Endothelial cell of umbilical vein (primary cell): ENCODE measurements at regions not wholly inside any gene's neighbourhood (a gene's known extent, or its start where the extent isn't known, plus 50 kb on each side); places are given as distances from the start of the nearest gene placed in this dataset.

Source experiments
- BruUV-seq: library from RNA; stranded (reverse); fragments of 400-500 nt; replicated peaks from 2 replicates; lab custom pipeline; 2021; lab: Mats Ljungman, UMichigan
- CTCF ChIA-PET: fragments of 300-600, 350-600 bp; sonication (Branson Sonifier 250); formaldehyde crosslinking; loops from one replicate; lab custom pipeline; 2021; ENCODE audit warnings: antibody characterized with exemption, inconsistent platforms; lab: Charles Lee
- POLR2A ChIA-PET: fragments of 300-600, 350-600 bp; sonication (Branson Sonifier 250); formaldehyde crosslinking; loops from one replicate; lab custom pipeline; 2021; ENCODE audit warnings: antibody characterized with exemption, inconsistent platforms; lab: Charles Lee
- DNase-seq: peaks from one replicate; pipeline ENCODE4 v3.0.0-alpha.2; 2011; ENCODE audit warnings: low read depth, low spot score
- FAIRE-seq: peaks from 2 replicates; lab custom pipeline; 2011; peaks lifted over from hg19 to GRCh38; lab: Jason Lieb, UNC
- H2AFZ ChIP-seq: 2 replicates; pipeline ENCODE4 v1.6.0; 2012; ENCODE audit warnings: low read depth, low read length, control low read depth, inconsistent platforms
- H3K27ac ChIP-seq: 2 replicates; pipeline ENCODE4 v1.5.1; 2011; ENCODE audit warnings: low read depth, mild to moderate bottlenecking, control low read depth, low read length, moderate library complexity; ENCODE audit not compliant: insufficient read depth
- H3K27me3 ChIP-seq, 2 experiments: 2 replicates each; pipeline versions ENCODE4 v1.6.0 to v1.6.1; 2011; ENCODE audit warnings: low read length in 2 of 2, mixed read lengths in 1 of 2; ENCODE audit not compliant: control insufficient read depth in 2 of 2, insufficient read depth in 2 of 2
- H3K36me3 ChIP-seq, 2 experiments: 2 replicates in 1 of 2; 3 replicates in 1 of 2; pipeline ENCODE4 v1.5.1; 2011; ENCODE audit warnings: low read length in 2 of 2, mild to moderate bottlenecking in 1 of 2, moderate library complexity in 1 of 2; ENCODE audit not compliant: control insufficient read depth in 2 of 2, insufficient read depth in 2 of 2; ENCODE audit errors: extremely low read depth in 1 of 2
- H3K4me1 ChIP-seq: 3 replicates; pipeline ENCODE4 v1.5.1; 2011; ENCODE audit warnings: mild to moderate bottlenecking, low read length; ENCODE audit not compliant: control insufficient read depth, insufficient read depth; ENCODE audit errors: extremely low read depth
- H3K4me2 ChIP-seq: 2 replicates; pipeline ENCODE4 v1.6.1; 2011; ENCODE audit warnings: low read length, control low read depth, mixed read lengths; ENCODE audit not compliant: insufficient read depth
- H3K4me3 ChIP-seq, 3 experiments: fragments of 200-600 bp in 1 of 3; sonication (generic), shearing (Covaris generic) in 1 of 3; replicated peaks in 1 of 3; 2 replicates each; pipeline ENCODE4 v1.5.1; 2011 to 2016; ENCODE audit warnings: control low read depth in 3 of 3, low read length in 3 of 3, mild to moderate bottlenecking in 2 of 3, inconsistent platforms in 1 of 3, low read depth in 1 of 3, moderate library complexity in 1 of 3; ENCODE audit not compliant: insufficient read depth in 1 of 3
- H3K79me2 ChIP-seq: 2 replicates; pipeline ENCODE4 v1.6.0; 2012; ENCODE audit warnings: low read length, inconsistent platforms; ENCODE audit not compliant: control insufficient read depth, insufficient read depth
- H3K9ac ChIP-seq: replicated peaks from 2 replicates; pipeline ENCODE3; 2011; ENCODE audit warnings: low read length, control low read depth; ENCODE audit not compliant: insufficient read depth; ENCODE audit errors: extremely low read depth
- H3K9me1 ChIP-seq: replicated peaks from 3 replicates; pipeline ENCODE4 v1.6.0; 2011; ENCODE audit warnings: mild to moderate bottlenecking, low read length; ENCODE audit not compliant: control insufficient read depth, insufficient read depth; ENCODE audit errors: extremely low read depth
- H3K9me3 ChIP-seq: replicated peaks from 2 replicates; pipeline ENCODE4 v1.5.1; 2012; ENCODE audit warnings: low read length, inconsistent platforms; ENCODE audit not compliant: control insufficient read depth, insufficient read depth
- H4K20me1 ChIP-seq: replicated peaks from 2 replicates; pipeline ENCODE3; 2011; ENCODE audit warnings: mild to moderate bottlenecking, low read length; ENCODE audit not compliant: control insufficient read depth, insufficient read depth; ENCODE audit errors: extremely low read depth
- CTCF ChIP-seq, 2 donors: IDR thresholded peaks; 1 replicate in 1 of 2; 2 replicates in 1 of 2; pipeline ENCODE4 v1.5.1; 2011; ENCODE audit warnings: low read length in 2 of 2, mild to moderate bottlenecking in 2 of 2, moderate library complexity in 2 of 2, control low read depth in 1 of 2, inconsistent platforms in 1 of 2, low read depth in 1 of 2; ENCODE audit not compliant: insufficient read depth in 1 of 2; ENCODE audit errors: extremely low read depth in 1 of 2
- EZH2 ChIP-seq: IDR thresholded peaks from 2 replicates; pipeline ENCODE4 v1.6.1; 2012; ENCODE audit warnings: borderline replicate concordance, low read depth, mild to moderate bottlenecking, moderate library complexity, low read length, inconsistent platforms; ENCODE audit not compliant: severe bottlenecking
- FOS ChIP-seq: IDR thresholded peaks from 2 replicates; pipeline ENCODE4 v1.6.1; 2011; ENCODE audit warnings: mild to moderate bottlenecking, low read length, moderate library complexity, borderline replicate concordance; ENCODE audit not compliant: insufficient read depth
- GATA2 ChIP-seq: IDR thresholded peaks from 2 replicates; pipeline ENCODE4 v1.7.0; 2011; ENCODE audit warnings: low read depth, mild to moderate bottlenecking, moderate library complexity, mixed read lengths, low read length; ENCODE audit not compliant: insufficient read length, insufficient read depth
- JUN ChIP-seq: IDR thresholded peaks from 2 replicates; pipeline ENCODE4 v1.6.1; 2011; ENCODE audit warnings: borderline replicate concordance, low read depth; ENCODE audit not compliant: insufficient read length, insufficient read depth
- MAX ChIP-seq: IDR thresholded peaks from 2 replicates; pipeline ENCODE4 v1.6.1; 2011; ENCODE audit not compliant: insufficient read depth, insufficient read length
- MYC ChIP-seq: IDR thresholded peaks from one replicate; pipeline ENCODE4 v1.6.1; 2011; ENCODE audit warnings: mild to moderate bottlenecking, low read depth, low read length
- POLR2A ChIP-seq: IDR thresholded peaks from 2 replicates; pipeline ENCODE4 v1.6.1; 2012; ENCODE audit warnings: low read depth, mild to moderate bottlenecking, control low read depth, low read length
- POLR2AphosphoS5 ChIP-seq: IDR thresholded peaks from 2 replicates; pipeline ENCODE4 v1.6.1; 2012; ENCODE audit warnings: low read depth, mild to moderate bottlenecking, control low read depth, low read length, moderate library complexity; ENCODE audit not compliant: insufficient read depth
- dilution Hi-C: fragments of 300-500 bp; cut with MboI; formaldehyde crosslinking; loops from one replicate; pipeline ENCODE4 v1.15.0; 2019; ENCODE audit warnings: low sequenced_read_pairs; ENCODE audit not compliant: extremely low pct_ligation_motif_present
- intact Hi-C: fragments of 100-400 bp; cut with micrococcal nuclease; formaldehyde crosslinking; loops from one replicate; pipeline ENCODE4 v1.10.0; 2022

DNA sequence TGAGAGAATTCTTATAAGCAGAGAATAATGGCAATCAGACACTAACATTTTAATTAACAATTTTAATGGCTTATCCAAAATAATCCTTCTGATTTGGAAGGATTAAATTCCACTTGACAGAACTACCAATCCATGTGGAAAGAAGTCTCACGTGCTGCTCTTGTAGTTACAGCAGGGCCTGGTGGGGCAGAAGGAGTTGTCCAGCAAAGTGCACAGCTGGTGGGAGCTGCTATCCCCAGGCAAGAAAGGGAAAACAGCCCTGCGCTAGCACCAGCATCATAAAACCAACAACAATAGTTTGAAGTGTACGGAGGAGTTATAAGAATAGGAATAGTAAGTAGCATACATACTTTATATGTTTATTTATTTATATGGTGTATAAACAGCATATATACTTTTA, 127.4 kb upstream of the TRIM2 start:
- H3K9ac ChIP-seq, result no peak overlapping the region
- BruUV-seq, result no TSS peak
- dilution Hi-C loops, result no loop called here
- DNase-seq (no peak), FAIRE-seq (no peak)
- no peaks in the 10 kb centered on the region for H4K20me1 ChIP-seq
- POLR2A ChIA-PET, result no interaction called here
- no peaks in the 10 kb centered on the region for H3K4me1 ChIP-seq
- intact Hi-C loops, result no loop called here
- H3K4me2 ChIP-seq, result no peak overlapping the region
- no peak for TF ChIP-seq EZH2
- no peak for TF ChIP-seq JUN
- no peak for TF ChIP-seq POLR2AphosphoS5
- no peak for TF ChIP-seq FOS
- no peak for TF ChIP-seq CTCF (IDR thresholded peaks at IDR 0.05; ENCODE audit: extremely low read depth in 1 of 2, insufficient read depth in 1 of 2, low read depth in 1 of 2, low read length in 2 of 2)
- no peaks in the 10 kb centered on the region for H3K9me1 ChIP-seq
- no peaks in the 10 kb centered on the region for H3K36me3 ChIP-seq
- CTCF ChIA-PET, result no interaction called here
- H3K4me3 ChIP-seq, result no peak overlapping the region
- H3K27ac ChIP-seq, result no peak overlapping the region
- H3K9me3 ChIP-seq, result no peaks in the 10 kb centered on the region
- H3K79me2 ChIP-seq, result no peaks in the 10 kb centered on the region
- H2AFZ ChIP-seq, result no peak overlapping the region
- peaks cover 0 to 2% of the 10 kb centered on the region in 2 experiments for H3K27me3 ChIP-seq

GRCh38 chr4:153079857-153080391, 124.3 kb upstream of the TRIM2 start:
- H2AFZ ChIP-seq, result no peak overlapping the region
- peaks cover 0 to 2% of the 10 kb centered on the region in 2 experiments for H3K27me3 ChIP-seq
- no peaks in the 10 kb centered on the region for H4K20me1 ChIP-seq
- POLR2A ChIA-PET, result no interaction called here
- H3K79me2 ChIP-seq, result no peaks in the 10 kb centered on the region
- no peak for FAIRE-seq
- no peak overlapping the region for H3K4me3 ChIP-seq
- CTCF ChIA-PET, result interaction anchor here (1.5 to 4.7 kb wide), 2 partner anchors 9 to 47 kb away, joined by 3 to 138 read pairs; no protein-coding TSS in a partner anchor
- TF ChIP-seq MAX (no peak), GATA2 (no peak), MYC (no peak), JUN (no peak), CTCF (IDR thresholded peaks at IDR 0.05; ENCODE audit: extremely low read depth in 1 of 2, insufficient read depth in 1 of 2, low read depth in 1 of 2, low read length in 2 of 2) (no peak), FOS (no peak), EZH2 (no peak), POLR2A (no peak)
- no TSS peak for BruUV-seq
- no peaks in the 10 kb centered on the region for H3K9me3 ChIP-seq
- H3K9me1 ChIP-seq, result no peaks in the 10 kb centered on the region
- H3K27ac ChIP-seq, result no peak overlapping the region
- no peaks in the 10 kb centered on the region for H3K36me3 ChIP-seq
- no peak overlapping the region for H3K9ac ChIP-seq
- intact Hi-C loops, result loop anchor here (10.0 kb wide), 1 partner anchor 145 kb away; the partner anchor contains the start of gene FHDC1
- dilution Hi-C loops, result no loop called here
- no peaks in the 10 kb centered on the region for H3K4me1 ChIP-seq
- DNase-seq, result no peak
- H3K4me2 ChIP-seq, result no peak overlapping the region
